Stomach (tissue), 4 donors: ENCODE measurements at regions not wholly inside any gene's neighbourhood (a gene's known extent, or its start where the extent isn't known, plus 50 kb on each side); places are given as distances from the start of the nearest gene placed in this dataset.

Source experiments
- EP300 ChIP-seq: sonication (generic); formaldehyde crosslinking; IDR thresholded peaks from one replicate; pipeline ENCODE4 v1.6.1; 2017; ENCODE audit warnings: antibody characterized with exemption
- POLR2A ChIP-seq, 4 donors: fragments of 450-650 bp; IDR thresholded peaks; one replicate each; pipeline ENCODE4 v1.6.1; 2016; ENCODE audit warnings: antibody characterized with exemption in 4 of 4, control low read depth in 2 of 4, mild to moderate bottlenecking in 1 of 4, moderate library complexity in 1 of 4
- POLR2AphosphoS5 ChIP-seq, 3 donors: sonication (generic); formaldehyde crosslinking; IDR thresholded peaks; one replicate each; pipeline ENCODE4 v1.6.1; 2016; ENCODE audit warnings: antibody characterized with exemption in 3 of 3
- TF ChIP-seq, protein P1 (sequence below), 7 experiments: fragments of 450-650 bp in 4 of 7; fragments of 200-600 bp in 3 of 7; sonication (generic) in 3 of 7; IDR thresholded peaks; one replicate each; pipeline ENCODE4 v1.5.1; 2016 to 2019; ENCODE audit warnings: antibody characterized with exemption in 7 of 7, control low read depth in 2 of 7, mild to moderate bottlenecking in 1 of 7

DNA sequence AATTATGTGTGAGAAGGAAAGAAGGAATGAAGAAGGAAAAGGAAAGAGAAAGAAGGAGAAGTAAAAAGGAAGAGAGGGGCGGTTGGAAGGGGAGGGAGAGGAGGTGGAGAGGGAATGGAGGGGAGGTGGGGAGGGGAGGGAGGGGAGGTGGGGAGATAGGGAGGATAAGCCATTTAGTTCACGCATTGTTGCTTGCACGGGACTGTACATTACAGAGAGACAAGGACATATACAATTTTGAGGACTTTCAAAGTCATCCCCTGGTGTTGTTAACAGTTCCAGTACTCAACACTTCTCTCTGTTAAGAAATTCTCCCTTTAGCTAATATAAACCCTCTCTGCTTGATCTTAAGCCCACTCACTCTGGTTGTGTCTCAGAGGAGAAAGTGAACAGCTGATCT is 312.5 kb downstream of the GRIN2B start:
- TF ChIP-seq, protein P1, sequence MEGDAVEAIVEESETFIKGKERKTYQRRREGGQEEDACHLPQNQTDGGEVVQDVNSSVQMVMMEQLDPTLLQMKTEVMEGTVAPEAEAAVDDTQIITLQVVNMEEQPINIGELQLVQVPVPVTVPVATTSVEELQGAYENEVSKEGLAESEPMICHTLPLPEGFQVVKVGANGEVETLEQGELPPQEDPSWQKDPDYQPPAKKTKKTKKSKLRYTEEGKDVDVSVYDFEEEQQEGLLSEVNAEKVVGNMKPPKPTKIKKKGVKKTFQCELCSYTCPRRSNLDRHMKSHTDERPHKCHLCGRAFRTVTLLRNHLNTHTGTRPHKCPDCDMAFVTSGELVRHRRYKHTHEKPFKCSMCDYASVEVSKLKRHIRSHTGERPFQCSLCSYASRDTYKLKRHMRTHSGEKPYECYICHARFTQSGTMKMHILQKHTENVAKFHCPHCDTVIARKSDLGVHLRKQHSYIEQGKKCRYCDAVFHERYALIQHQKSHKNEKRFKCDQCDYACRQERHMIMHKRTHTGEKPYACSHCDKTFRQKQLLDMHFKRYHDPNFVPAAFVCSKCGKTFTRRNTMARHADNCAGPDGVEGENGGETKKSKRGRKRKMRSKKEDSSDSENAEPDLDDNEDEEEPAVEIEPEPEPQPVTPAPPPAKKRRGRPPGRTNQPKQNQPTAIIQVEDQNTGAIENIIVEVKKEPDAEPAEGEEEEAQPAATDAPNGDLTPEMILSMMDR (IDR thresholded peaks at IDR 0.05): no peak
- TF ChIP-seq POLR2A (IDR thresholded peaks at IDR 0.05) (no peak), EP300 (no peak), POLR2AphosphoS5 (IDR thresholded peaks at IDR 0.05) (no peak)
